ENCODE measurements at regions not wholly inside any gene's neighbourhood (a gene's known extent, or its start where the extent isn't known, plus 50 kb on each side); places are given as distances from the start of the nearest gene placed in this dataset.
"Not testable (repeated sequence)": the region's sequence is repeated elsewhere in the genome, so short reads cannot be mapped to it uniquely, and the experiment has no call there.

- H3K27me3 ChIP-seq = no peaks in the 10 kb centered on the region
- no peaks in the 10 kb centered on the region for H3K4me1 ChIP-seq
- intact Hi-C loops (cut with DNase I; ENCODE audit: low total_unique reads) = no loop called here
- H3K27ac ChIP-seq = no peak overlapping the region
- no peak for TF ChIP-seq CTCF (IDR thresholded peaks at IDR 0.05)
- H3K9me3 ChIP-seq = no peaks in the 10 kb centered on the region
- no peak overlapping the region for H3K4me3 ChIP-seq
- no peak for DNase-seq
- no peaks in the 10 kb centered on the region for H3K36me3 ChIP-seq
Observed at GRCh38 chr12:25802143-25802542, 156.3 kb upstream of the RASSF8 start.

- H3K4me1 ChIP-seq; intact Hi-C loops (cut with DNase I; ENCODE audit: low total_unique reads); H3K36me3 ChIP-seq; H3K27me3 ChIP-seq; H3K4me3 ChIP-seq; H3K9me3 ChIP-seq; DNase-seq; H3K27ac ChIP-seq: not testable (repeated sequence)
Observed at GRCh38 chr12:25803029-25803664, 155.3 kb upstream of the RASSF8 start.

GRCh38 chr12:25804286-25804685, 154.2 kb upstream of the RASSF8 start:
- H3K27me3 ChIP-seq; H3K4me1 ChIP-seq; H3K4me3 ChIP-seq; H3K36me3 ChIP-seq; DNase-seq; H3K9me3 ChIP-seq; intact Hi-C loops (cut with DNase I; ENCODE audit: low total_unique reads); H3K27ac ChIP-seq: not testable (repeated sequence)

GRCh38 chr12:25806271-25806670, 152.2 kb upstream of the RASSF8 start:
- no peak for DNase-seq
- Histone ChIP-seq H3K27ac (no peak overlapping the region), H3K27me3 (no peaks in the 10 kb centered on the region), H3K4me1 (no peaks in the 10 kb centered on the region), H3K4me3 (no peak overlapping the region), H3K36me3 (no peaks in the 10 kb centered on the region), H3K9me3 (no peaks in the 10 kb centered on the region)
- TF ChIP-seq CTCF (IDR thresholded peaks at IDR 0.05) = no peak
- intact Hi-C loops (cut with DNase I; ENCODE audit: low total_unique reads) = no loop called here

GRCh38 chr12:25808604-25809003, 149.9 kb upstream of the RASSF8 start:
- no peak for DNase-seq
- no peak overlapping the region for H3K4me3 ChIP-seq
- no peaks in the 10 kb centered on the region for H3K36me3 ChIP-seq
- H3K9me3 ChIP-seq = no peaks in the 10 kb centered on the region
- intact Hi-C loops (cut with DNase I; ENCODE audit: low total_unique reads) = no loop called here
- no peak for TF ChIP-seq CTCF (IDR thresholded peaks at IDR 0.05)
- H3K4me1 ChIP-seq = no peaks in the 10 kb centered on the region
- H3K27ac ChIP-seq = no peak overlapping the region
- no peaks in the 10 kb centered on the region for H3K27me3 ChIP-seq

GRCh38 chr12:25810683-25811082, 147.8 kb upstream of the RASSF8 start:
- no peaks in the 10 kb centered on the region for H3K27me3 ChIP-seq
- no peaks in the 10 kb centered on the region for H3K36me3 ChIP-seq
- H3K4me3 ChIP-seq = no peak overlapping the region
- intact Hi-C loops (cut with DNase I; ENCODE audit: low total_unique reads) = no loop called here
- H3K4me1 ChIP-seq = no peaks in the 10 kb centered on the region
- H3K9me3 ChIP-seq = no peaks in the 10 kb centered on the region
- no peak for TF ChIP-seq CTCF (IDR thresholded peaks at IDR 0.05)
- no peak overlapping the region for H3K27ac ChIP-seq
- DNase-seq = no peak

- intact Hi-C loops (cut with DNase I; ENCODE audit: low total_unique reads) = no loop called here
- DNase-seq = no peak
- TF ChIP-seq CTCF (IDR thresholded peaks at IDR 0.05) = no peak
- Histone ChIP-seq H3K9me3 (no peaks in the 10 kb centered on the region), H3K4me1 (no peaks in the 10 kb centered on the region), H3K27me3 (no peaks in the 10 kb centered on the region), H3K36me3 (no peaks in the 10 kb centered on the region), H3K4me3 (no peak overlapping the region), H3K27ac (no peak overlapping the region)
Observed at GRCh38 chr12:25811656-25812126, 146.8 kb upstream of the RASSF8 start.

Data from tibial artery (tissue), 4 donors.